ENCODE measurements at regions not wholly inside any gene's neighbourhood (a gene's known extent, or its start where the extent isn't known, plus 50 kb on each side); places are given as distances from the start of the nearest gene placed in this dataset.

DNA sequence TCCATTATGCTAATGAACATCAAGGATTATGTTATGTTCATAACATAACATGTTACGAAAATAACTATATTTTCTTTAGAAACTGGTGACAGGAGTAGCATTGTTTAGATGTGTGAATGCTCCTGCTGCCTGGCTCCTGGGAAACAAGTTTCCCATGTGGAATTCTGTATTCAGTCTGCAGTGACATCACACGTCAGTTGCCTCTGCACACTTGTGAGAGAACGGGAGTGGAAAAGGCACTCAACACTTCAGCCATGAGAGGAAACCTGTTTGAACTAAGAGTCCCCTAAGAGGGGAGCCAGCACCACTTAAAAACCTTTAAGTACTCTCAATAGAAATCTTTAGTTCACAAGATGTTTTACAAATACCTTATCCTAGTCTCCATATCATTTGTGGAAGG lies 140.3 kb upstream of the FAM20C start:
- no peak for DNase-seq (ENCODE audit: low read depth, low spot score)
- TF ChIP-seq, protein P1, sequence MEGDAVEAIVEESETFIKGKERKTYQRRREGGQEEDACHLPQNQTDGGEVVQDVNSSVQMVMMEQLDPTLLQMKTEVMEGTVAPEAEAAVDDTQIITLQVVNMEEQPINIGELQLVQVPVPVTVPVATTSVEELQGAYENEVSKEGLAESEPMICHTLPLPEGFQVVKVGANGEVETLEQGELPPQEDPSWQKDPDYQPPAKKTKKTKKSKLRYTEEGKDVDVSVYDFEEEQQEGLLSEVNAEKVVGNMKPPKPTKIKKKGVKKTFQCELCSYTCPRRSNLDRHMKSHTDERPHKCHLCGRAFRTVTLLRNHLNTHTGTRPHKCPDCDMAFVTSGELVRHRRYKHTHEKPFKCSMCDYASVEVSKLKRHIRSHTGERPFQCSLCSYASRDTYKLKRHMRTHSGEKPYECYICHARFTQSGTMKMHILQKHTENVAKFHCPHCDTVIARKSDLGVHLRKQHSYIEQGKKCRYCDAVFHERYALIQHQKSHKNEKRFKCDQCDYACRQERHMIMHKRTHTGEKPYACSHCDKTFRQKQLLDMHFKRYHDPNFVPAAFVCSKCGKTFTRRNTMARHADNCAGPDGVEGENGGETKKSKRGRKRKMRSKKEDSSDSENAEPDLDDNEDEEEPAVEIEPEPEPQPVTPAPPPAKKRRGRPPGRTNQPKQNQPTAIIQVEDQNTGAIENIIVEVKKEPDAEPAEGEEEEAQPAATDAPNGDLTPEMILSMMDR (IDR thresholded peaks at IDR 0.05; ENCODE audit: low read depth, low read length), result no peak
- H3K4me3 ChIP-seq (ENCODE audit: low read depth, low read length), result no peak overlapping the region
- in situ Hi-C loops (cut with HindIII; ENCODE audit: low sequenced_read_pairs), result no loop called here

- H3K4me3 ChIP-seq (ENCODE audit: low read depth, low read length), result no peak overlapping the region
- in situ Hi-C loops (cut with HindIII; ENCODE audit: low sequenced_read_pairs), result no loop called here
- TF ChIP-seq, protein P1 (IDR thresholded peaks at IDR 0.05; ENCODE audit: low read depth, low read length), result no peak
- DNase-seq (ENCODE audit: low read depth, low spot score), result no peak
These were observed 138.8 kb upstream of the FAM20C start for GRCh38 chr7:53531-53930.

DNA sequence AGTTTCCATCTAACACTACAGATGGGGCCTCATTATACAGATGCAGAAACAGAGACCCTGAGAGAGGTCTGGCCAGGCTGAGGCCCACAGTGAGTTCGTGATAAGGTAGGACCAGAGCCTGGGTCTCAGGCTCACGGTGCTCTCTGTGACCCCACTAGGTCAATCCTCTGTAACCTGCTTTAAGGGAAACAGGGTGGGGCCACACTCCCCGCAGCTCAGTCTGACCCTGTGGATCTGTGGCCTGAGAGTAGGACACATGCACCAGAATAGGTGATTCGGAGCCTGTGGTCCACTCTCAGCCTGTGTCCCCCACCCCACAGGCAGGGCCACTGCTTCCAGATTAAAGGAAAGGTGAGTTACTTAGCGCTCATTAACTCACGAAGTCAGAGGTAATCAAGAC lies 137.8 kb upstream of the FAM20C start:
- in situ Hi-C loops (cut with HindIII; ENCODE audit: low sequenced_read_pairs), result no loop called here

GRCh38 chr7:55690-56248 lies 136.6 kb upstream of the FAM20C start:
- no peak for DNase-seq (ENCODE audit: low read depth, low spot score)
- TF ChIP-seq, protein P1 (IDR thresholded peaks at IDR 0.05; ENCODE audit: low read depth, low read length), result no peak
- H3K4me3 ChIP-seq (ENCODE audit: low read depth, low read length), result no peak overlapping the region
- in situ Hi-C loops (cut with HindIII; ENCODE audit: low sequenced_read_pairs), result no loop called here

More for the DNA sequence above, 137.8 kb upstream of the FAM20C start:
- H3K4me3 ChIP-seq (ENCODE audit: low read depth, low read length), result no peak overlapping the region
- TF ChIP-seq, protein P1 (IDR thresholded peaks at IDR 0.05; ENCODE audit: low read depth, low read length), result no peak
- no peak for DNase-seq (ENCODE audit: low read depth, low spot score)

DNA sequence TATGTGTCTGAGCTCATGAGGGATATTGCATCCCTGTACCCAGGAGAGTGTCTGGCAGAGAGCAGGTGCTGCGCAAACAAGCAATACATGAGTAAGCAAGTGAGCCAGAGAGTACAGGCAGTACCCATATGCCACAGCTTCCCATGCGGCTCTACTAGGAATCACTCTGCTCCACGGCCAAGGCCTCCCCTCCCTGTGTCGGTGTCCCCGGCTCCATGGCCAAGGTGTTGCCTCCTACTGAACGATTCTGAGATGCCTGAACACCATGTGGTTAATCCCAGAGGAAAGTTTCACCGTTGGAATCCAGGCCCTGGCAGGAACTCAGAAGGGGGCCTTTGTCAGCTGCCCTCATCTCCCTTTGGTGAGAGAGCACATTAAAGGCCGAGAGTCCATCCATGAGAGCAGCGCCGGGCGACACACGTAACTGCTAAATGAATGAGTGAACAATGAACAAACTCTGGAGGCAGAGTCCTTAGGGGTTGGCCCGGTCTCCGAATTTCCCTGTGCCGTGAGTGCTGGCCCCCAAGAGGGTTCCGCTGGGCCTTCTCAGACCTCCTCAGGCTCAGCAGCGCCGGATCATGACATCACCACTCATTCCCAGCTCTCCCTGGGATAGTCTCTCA lies 136.0 kb upstream of the FAM20C start:
- H3K4me3 ChIP-seq (ENCODE audit: low read depth, low read length), result no peak overlapping the region
- no peak for DNase-seq (ENCODE audit: low read depth, low spot score)
- TF ChIP-seq, protein P1 (IDR thresholded peaks at IDR 0.05; ENCODE audit: low read depth, low read length), result no peak
- in situ Hi-C loops (cut with HindIII; ENCODE audit: low sequenced_read_pairs), result no loop called here

DNA sequence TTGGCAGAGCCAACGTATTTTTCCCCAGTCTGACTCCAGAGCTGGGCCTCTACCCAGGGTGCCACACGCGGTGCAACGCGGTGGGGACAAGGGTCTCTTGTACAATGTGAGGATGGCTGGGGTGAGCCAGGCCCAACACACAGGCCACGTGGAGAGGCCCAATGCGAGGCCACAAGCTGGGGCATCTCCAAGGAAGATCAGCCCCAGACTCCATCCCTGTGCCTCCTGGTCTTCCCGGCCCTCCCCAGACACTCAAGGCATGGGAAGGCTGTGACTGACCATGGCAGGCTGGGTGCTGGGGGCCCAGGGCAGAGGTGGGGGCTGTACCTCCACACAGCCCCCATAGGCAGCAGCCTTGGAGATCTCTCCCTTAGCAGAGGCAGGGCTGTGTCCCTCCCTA lies 135.3 kb upstream of the FAM20C start:
- no peak for DNase-seq (ENCODE audit: low read depth, low spot score)
- in situ Hi-C loops (cut with HindIII; ENCODE audit: low sequenced_read_pairs), result no loop called here
- no peak overlapping the region for H3K4me3 ChIP-seq (ENCODE audit: low read depth, low read length)
- TF ChIP-seq, protein P1 (IDR thresholded peaks at IDR 0.05; ENCODE audit: low read depth, low read length), result no peak
